SK-N-SH (cell line): ENCODE measurements at regions not wholly inside any gene's neighbourhood (a gene's known extent, or its start where the extent isn't known, plus 50 kb on each side); places are given as distances from the start of the nearest gene placed in this dataset.

Experiments
- NFIC ChIP-seq: IDR thresholded peaks from 2 replicates; pipeline ENCODE4 v1.4.0; 2012; ENCODE audit warnings: borderline replicate concordance
- YY1 ChIP-seq: IDR thresholded peaks from 2 replicates; pipeline ENCODE4 v1.4.0; 2012; ENCODE audit warnings: low read depth, mild to moderate bottlenecking

DNA sequence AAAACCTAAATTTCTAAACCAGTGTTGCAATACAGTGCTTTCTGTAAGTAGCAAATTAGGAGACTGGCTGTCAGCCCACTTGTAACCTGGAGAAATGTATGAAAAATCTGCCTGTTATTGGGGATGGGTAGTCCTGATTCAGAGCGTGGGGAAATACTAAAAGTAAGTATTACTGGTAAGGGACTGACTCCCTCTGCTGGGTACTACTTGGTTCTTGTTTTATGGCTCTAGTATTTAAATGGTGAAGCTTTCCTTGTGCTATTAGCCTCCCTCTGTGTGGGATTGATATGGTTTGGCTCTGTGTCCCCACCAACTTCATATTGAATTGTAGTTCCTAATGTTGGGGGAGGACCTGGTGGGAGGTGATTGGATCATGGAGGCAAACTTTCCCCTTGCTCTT is 886.1 kb downstream of the SORCS1 start:
- TF ChIP-seq YY1 (no peak), NFIC (no peak)
